HCT116 (cell line): ENCODE measurements at regions not wholly inside any gene's neighbourhood (a gene's known extent, or its start where the extent isn't known, plus 50 kb on each side); places are given as distances from the start of the nearest gene placed in this dataset.

Experiments
- ATAC-seq: fragments of 200-7000 bp; cut with Tn5 transposase; 2 replicates; pipeline ENCODE4 v1.9.1; 2020; ENCODE audit warnings: mild to moderate bottlenecking, moderate library complexity
- BruUV-seq: library from RNA; stranded (reverse); fragments of 400-500 nt; replicated peaks from 2 replicates; lab custom pipeline; 2021; lab: Mats Ljungman, UMichigan
- CTCF ChIA-PET: fragments of 300-600 bp; sonication (Branson Sonifier 250); formaldehyde crosslinking; loops from one replicate; lab custom pipeline; 2021; ENCODE audit warnings: antibody characterized with exemption; lab: Charles Lee
- POLR2A ChIA-PET: fragments of 300-600, 350-600 bp; sonication (Branson Sonifier 250); formaldehyde crosslinking; loops from one replicate; lab custom pipeline; 2021; ENCODE audit warnings: antibody characterized with exemption; lab: Charles Lee
- RAD21 ChIA-PET, 2 experiments: fragments of 300-600 bp; sonication (Branson Sonifier 250); formaldehyde crosslinking; loops; one replicate each; lab custom pipeline; 2023; ENCODE audit warnings: low total read pairs in 2 of 2; ENCODE audit not compliant: uncharacterized antibody in 2 of 2, unreplicated experiment in 2 of 2, low non-redundant PET in 1 of 2; lab: Charles Lee
- DNase-seq: peaks from one replicate; pipeline ENCODE4 v3.0.0-alpha.2; 2010; ENCODE audit warnings: low read depth, low spot score
- H2AFZ ChIP-seq: fragments of 200-600 bp; shearing (Covaris generic), sonication (generic); 2 replicates; pipeline ENCODE4 v1.6.1; 2017; ENCODE audit warnings: low read depth, mixed run types, mixed read lengths, antibody characterized with exemption, low read length; ENCODE audit not compliant: poor library complexity, severe bottlenecking
- H3K27ac ChIP-seq: 2 replicates; pipeline ENCODE4 v1.5.1; 2012; ENCODE audit warnings: low read depth, low read length
- H3K27me3 ChIP-seq: fragments of 200-600 bp; sonication (generic); 2 replicates; pipeline ENCODE4 v1.6.1; 2016; ENCODE audit warnings: mixed run types, low read length, mixed read lengths; ENCODE audit not compliant: insufficient read depth
- H3K36me3 ChIP-seq, 2 experiments: fragments of 200-500 bp in 1 of 2; fragments of 200-600 bp in 1 of 2; sonication (Bioruptor generic) in 1 of 2; sonication (generic) in 1 of 2; 2 replicates each; pipeline versions ENCODE4 v1.5.1 to v1.6.1; 2014 to 2016; ENCODE audit warnings: low read length in 2 of 2, inconsistent platforms in 1 of 2, mixed read lengths in 1 of 2, mixed run types in 1 of 2; ENCODE audit not compliant: insufficient read depth in 2 of 2, control insufficient read depth in 1 of 2
- H3K4me1 ChIP-seq, 2 experiments: fragments of 200-600 bp in 1 of 2; sonication (generic) in 1 of 2; 2 replicates each; pipeline versions ENCODE4 v1.5.1 to v1.6.1; 2012 to 2017; ENCODE audit warnings: low read length in 2 of 2, inconsistent platforms in 1 of 2, mild to moderate bottlenecking in 1 of 2, mixed read lengths in 1 of 2, mixed run types in 1 of 2, moderate library complexity in 1 of 2; ENCODE audit not compliant: insufficient read depth in 2 of 2, control insufficient read depth in 1 of 2
- H3K4me2 ChIP-seq: fragments of 200-600 bp; sonication (generic); 2 replicates; pipeline ENCODE4 v1.6.1; 2017; ENCODE audit warnings: mixed run types, low read length, mixed read lengths
- H3K4me3 ChIP-seq, 2 experiments: fragments of 200-600 bp in 1 of 2; sonication (generic) in 1 of 2; replicated peaks in 1 of 2; 2 replicates each; pipeline ENCODE4 v1.5.1; 2011 to 2016; ENCODE audit warnings: low read length in 2 of 2, control low read depth in 1 of 2, low read depth in 1 of 2, mild to moderate bottlenecking in 1 of 2, mixed read lengths in 1 of 2, mixed run types in 1 of 2
- H3K79me2 ChIP-seq: fragments of 200-600 bp; sonication (generic); 2 replicates; pipeline ENCODE4 v1.6.1; 2017; ENCODE audit warnings: mild to moderate bottlenecking, mixed run types, low read length, moderate library complexity, mixed read lengths; ENCODE audit not compliant: insufficient read depth
- H3K9ac ChIP-seq: fragments of 200-600 bp; sonication (generic); 2 replicates; pipeline ENCODE4 v1.6.1; 2016; ENCODE audit warnings: low read length, mixed read lengths
- H3K9me2 ChIP-seq: fragments of 200-600 bp; sonication (generic), shearing (Covaris generic); 2 replicates; pipeline ENCODE4 v1.6.1; 2017; ENCODE audit warnings: mixed run types, mild to moderate bottlenecking, moderate library complexity; ENCODE audit not compliant: insufficient read depth
- H3K9me3 ChIP-seq, 2 experiments: fragments of 200-500 bp in 1 of 2; fragments of 200-600 bp in 1 of 2; sonication (Bioruptor generic) in 1 of 2; sonication (generic) in 1 of 2; 2 replicates each; pipeline ENCODE4 v1.6.1; 2014 to 2017; ENCODE audit warnings: low read length in 2 of 2, mixed read lengths in 2 of 2, inconsistent platforms in 1 of 2, low read depth in 1 of 2, mild to moderate bottlenecking in 1 of 2, mixed run types in 1 of 2, moderate library complexity in 1 of 2; ENCODE audit not compliant: control insufficient read depth in 1 of 2, insufficient read depth in 1 of 2
- H4K20me1 ChIP-seq: fragments of 200-600 bp; sonication (generic), shearing (Covaris generic); 2 replicates; pipeline ENCODE4 v1.6.1; 2017; ENCODE audit warnings: mixed run types, mild to moderate bottlenecking, moderate library complexity; ENCODE audit not compliant: insufficient read depth
- ATF3 ChIP-seq: IDR thresholded peaks from 2 replicates; pipeline ENCODE4 v1.6.1; 2012
- EGR1 ChIP-seq: IDR thresholded peaks from 2 replicates; pipeline ENCODE4 v1.6.1; 2012; ENCODE audit warnings: low read depth
- EZH2 ChIP-seq: fragments of 200-600 bp; sonication (generic); IDR thresholded peaks from 2 replicates; pipeline ENCODE4 v1.6.1; 2017; ENCODE audit warnings: antibody characterized with exemption, mixed run types
- EZH2phosphoT487 ChIP-seq: fragments of 200-600 bp; IDR thresholded peaks from 2 replicates; pipeline ENCODE4 v1.6.1; 2018; ENCODE audit warnings: antibody characterized with exemption, borderline replicate concordance
- FOSL1 ChIP-seq: IDR thresholded peaks from 2 replicates; pipeline ENCODE4 v1.6.1; 2012; ENCODE audit warnings: low read depth
- JUND ChIP-seq: IDR thresholded peaks from 2 replicates; pipeline ENCODE4 v1.6.1; 2012
- POLR2AphosphoS5 ChIP-seq: IDR thresholded peaks from 2 replicates; pipeline ENCODE4 v1.6.1; 2011; ENCODE audit warnings: mild to moderate bottlenecking, low read depth, low read length, moderate library complexity
- RAD21 ChIP-seq: IDR thresholded peaks from 2 replicates; pipeline ENCODE4 v1.6.1; 2012; ENCODE audit warnings: low read depth, mild to moderate bottlenecking
- SIN3A ChIP-seq: IDR thresholded peaks from 2 replicates; pipeline ENCODE4 v1.6.1; 2012; ENCODE audit warnings: low read depth
- SP1 ChIP-seq: IDR thresholded peaks from 2 replicates; pipeline ENCODE4 v1.6.1; 2012; ENCODE audit warnings: low read depth
- SRF ChIP-seq: IDR thresholded peaks from 2 replicates; pipeline ENCODE4 v1.6.1; 2012; ENCODE audit warnings: low read depth
- YY1 ChIP-seq: IDR thresholded peaks from 2 replicates; pipeline ENCODE4 v1.6.1; 2011; ENCODE audit warnings: low read length, low read depth, moderate library complexity, mild to moderate bottlenecking; ENCODE audit not compliant: insufficient replicate concordance; ENCODE audit errors: extremely low read depth
- ZFX ChIP-seq: fragments of 450-650 bp; IDR thresholded peaks from 2 replicates; pipeline ENCODE4 v1.6.1; 2017
- ZNF274 ChIP-seq: fragments of 200-500 bp; sonication (Bioruptor generic); IDR thresholded peaks from 2 replicates; pipeline ENCODE4 v1.6.1; 2014; ENCODE audit warnings: mild to moderate bottlenecking, low read depth, low read length, inconsistent platforms
- intact Hi-C: fragments of 100-400 bp; cut with micrococcal nuclease; formaldehyde crosslinking; loops from 2 replicates; pipeline ENCODE4 v1.10.0; 2022
- TF ChIP-seq, protein P1 (sequence below): IDR thresholded peaks from 2 replicates; pipeline ENCODE4 v1.6.1; 2011; ENCODE audit warnings: mild to moderate bottlenecking, low read length, moderate library complexity; ENCODE audit not compliant: insufficient replicate concordance; ENCODE audit errors: extremely low read depth
- TF ChIP-seq, protein P2 (sequence below): IDR thresholded peaks from 2 replicates; pipeline ENCODE4 v1.6.1; 2012
- TF ChIP-seq, protein P3 (sequence below): IDR thresholded peaks from 2 replicates; pipeline ENCODE4 v1.6.1; 2012; ENCODE audit warnings: low read depth

- Histone ChIP-seq H3K4me1 (no peaks in the 10 kb centered on the region), H3K9ac (no peak overlapping the region), H3K27ac (no peak overlapping the region), H3K9me2 (no peaks in the 10 kb centered on the region), H3K4me3 (no peak overlapping the region), H3K36me3 (no peaks in the 10 kb centered on the region), H3K4me2 (no peak overlapping the region), H3K27me3 (no peaks in the 10 kb centered on the region), H3K79me2 (no peaks in the 10 kb centered on the region), H3K9me3 (no peaks in the 10 kb centered on the region), H4K20me1 (no peaks in the 10 kb centered on the region), H2AFZ (no peak overlapping the region)
- intact Hi-C loops = no loop called here
- POLR2A ChIA-PET = no interaction called here
- DNase-seq = no peak
- RAD21 ChIA-PET = no interaction called here
- no peak for ATAC-seq
- CTCF ChIA-PET = no interaction called here
- TF ChIP-seq ZFX = no peak
- no peak for TF ChIP-seq ATF3
- TF ChIP-seq YY1 = no peak
- TF ChIP-seq POLR2AphosphoS5 = no peak
- TF ChIP-seq ZNF274 = no peak
- TF ChIP-seq, protein P1, sequence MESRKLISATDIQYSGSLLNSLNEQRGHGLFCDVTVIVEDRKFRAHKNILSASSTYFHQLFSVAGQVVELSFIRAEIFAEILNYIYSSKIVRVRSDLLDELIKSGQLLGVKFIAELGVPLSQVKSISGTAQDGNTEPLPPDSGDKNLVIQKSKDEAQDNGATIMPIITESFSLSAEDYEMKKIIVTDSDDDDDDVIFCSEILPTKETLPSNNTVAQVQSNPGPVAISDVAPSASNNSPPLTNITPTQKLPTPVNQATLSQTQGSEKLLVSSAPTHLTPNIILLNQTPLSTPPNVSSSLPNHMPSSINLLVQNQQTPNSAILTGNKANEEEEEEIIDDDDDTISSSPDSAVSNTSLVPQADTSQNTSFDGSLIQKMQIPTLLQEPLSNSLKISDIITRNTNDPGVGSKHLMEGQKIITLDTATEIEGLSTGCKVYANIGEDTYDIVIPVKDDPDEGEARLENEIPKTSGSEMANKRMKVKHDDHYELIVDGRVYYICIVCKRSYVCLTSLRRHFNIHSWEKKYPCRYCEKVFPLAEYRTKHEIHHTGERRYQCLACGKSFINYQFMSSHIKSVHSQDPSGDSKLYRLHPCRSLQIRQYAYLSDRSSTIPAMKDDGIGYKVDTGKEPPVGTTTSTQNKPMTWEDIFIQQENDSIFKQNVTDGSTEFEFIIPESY = no peak
- TF ChIP-seq, protein P2, sequence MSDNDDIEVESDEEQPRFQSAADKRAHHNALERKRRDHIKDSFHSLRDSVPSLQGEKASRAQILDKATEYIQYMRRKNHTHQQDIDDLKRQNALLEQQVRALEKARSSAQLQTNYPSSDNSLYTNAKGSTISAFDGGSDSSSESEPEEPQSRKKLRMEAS = no peak
- no peak for TF ChIP-seq JUND
- TF ChIP-seq EGR1 = no peak
- no peak for TF ChIP-seq SP1
- TF ChIP-seq SIN3A = no peak
- TF ChIP-seq EZH2 = no peak
- TF ChIP-seq RAD21 = no peak
- no peak for TF ChIP-seq EZH2phosphoT487
- TF ChIP-seq SRF = no peak
- TF ChIP-seq, protein P3, sequence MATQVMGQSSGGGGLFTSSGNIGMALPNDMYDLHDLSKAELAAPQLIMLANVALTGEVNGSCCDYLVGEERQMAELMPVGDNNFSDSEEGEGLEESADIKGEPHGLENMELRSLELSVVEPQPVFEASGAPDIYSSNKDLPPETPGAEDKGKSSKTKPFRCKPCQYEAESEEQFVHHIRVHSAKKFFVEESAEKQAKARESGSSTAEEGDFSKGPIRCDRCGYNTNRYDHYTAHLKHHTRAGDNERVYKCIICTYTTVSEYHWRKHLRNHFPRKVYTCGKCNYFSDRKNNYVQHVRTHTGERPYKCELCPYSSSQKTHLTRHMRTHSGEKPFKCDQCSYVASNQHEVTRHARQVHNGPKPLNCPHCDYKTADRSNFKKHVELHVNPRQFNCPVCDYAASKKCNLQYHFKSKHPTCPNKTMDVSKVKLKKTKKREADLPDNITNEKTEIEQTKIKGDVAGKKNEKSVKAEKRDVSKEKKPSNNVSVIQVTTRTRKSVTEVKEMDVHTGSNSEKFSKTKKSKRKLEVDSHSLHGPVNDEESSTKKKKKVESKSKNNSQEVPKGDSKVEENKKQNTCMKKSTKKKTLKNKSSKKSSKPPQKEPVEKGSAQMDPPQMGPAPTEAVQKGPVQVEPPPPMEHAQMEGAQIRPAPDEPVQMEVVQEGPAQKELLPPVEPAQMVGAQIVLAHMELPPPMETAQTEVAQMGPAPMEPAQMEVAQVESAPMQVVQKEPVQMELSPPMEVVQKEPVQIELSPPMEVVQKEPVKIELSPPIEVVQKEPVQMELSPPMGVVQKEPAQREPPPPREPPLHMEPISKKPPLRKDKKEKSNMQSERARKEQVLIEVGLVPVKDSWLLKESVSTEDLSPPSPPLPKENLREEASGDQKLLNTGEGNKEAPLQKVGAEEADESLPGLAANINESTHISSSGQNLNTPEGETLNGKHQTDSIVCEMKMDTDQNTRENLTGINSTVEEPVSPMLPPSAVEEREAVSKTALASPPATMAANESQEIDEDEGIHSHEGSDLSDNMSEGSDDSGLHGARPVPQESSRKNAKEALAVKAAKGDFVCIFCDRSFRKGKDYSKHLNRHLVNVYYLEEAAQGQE = no peak
- no peak for TF ChIP-seq FOSL1
- no TSS peak for BruUV-seq
These were observed 258.8 kb downstream of the GPD2 start for GRCh38 chr2:156695020-156695419.
